HepG2 (cell line): ENCODE measurements at regions not wholly inside any gene's neighbourhood (a gene's known extent, or its start where the extent isn't known, plus 50 kb on each side); places are given as distances from the start of the nearest gene placed in this dataset.
A peak's percentile ranks its signal among the peaks of the same experiment; 100 is the strongest.

ENCODE experiments used
- ATF5 ChIP-seq: sonication (generic); formaldehyde crosslinking; IDR thresholded peaks from 2 replicates; pipeline ENCODE4 v1.4.0; 2020; ENCODE audit warnings: mild to moderate bottlenecking, low read depth, missing genetic modification reagents
- ESRRA ChIP-seq: sonication (generic); formaldehyde crosslinking; IDR thresholded peaks from 2 replicates; pipeline ENCODE4 v1.5.1; 2020; ENCODE audit warnings: mild to moderate bottlenecking, low read depth, missing genetic modification reagents
- GABPB1 ChIP-seq: IDR thresholded peaks from 2 replicates; pipeline ENCODE4 v1.6.1; 2016; ENCODE audit warnings: mild to moderate bottlenecking, missing genetic modification reagents, moderate library complexity, missing compliant biosample characterization
- JDP2 ChIP-seq: sonication (generic); formaldehyde crosslinking; IDR thresholded peaks from 2 replicates; pipeline ENCODE4 v1.8.1; 2022; ENCODE audit warnings: missing genetic modification reagents, borderline replicate concordance
- MEIS2 ChIP-seq: sonication (generic); formaldehyde crosslinking; IDR thresholded peaks from 2 replicates; pipeline ENCODE4 v1.9.0; 2021; ENCODE audit warnings: mild to moderate bottlenecking, missing genetic modification reagents
- MNT ChIP-seq: fragments of 450-650 bp; IDR thresholded peaks from 2 replicates; pipeline ENCODE4 v1.6.1; 2016
- MXD4 ChIP-seq: IDR thresholded peaks from 2 replicates; pipeline ENCODE4 v1.6.1; 2016; ENCODE audit warnings: mild to moderate bottlenecking, missing biosample characterization, missing genetic modification reagents
- RBAK ChIP-seq: sonication (generic); formaldehyde crosslinking; IDR thresholded peaks from 2 replicates; pipeline ENCODE4 v1.5.1; 2020; ENCODE audit warnings: mild to moderate bottlenecking, missing genetic modification reagents
- SKIL ChIP-seq: sonication (generic); formaldehyde crosslinking; IDR thresholded peaks from 2 replicates; pipeline ENCODE4 v1.8.0; 2022; ENCODE audit warnings: missing genetic modification reagents, mild to moderate bottlenecking, moderate library complexity, borderline replicate concordance
- SP140L ChIP-seq: sonication (generic); formaldehyde crosslinking; IDR thresholded peaks from 2 replicates; pipeline ENCODE4 v1.4.0; 2020; ENCODE audit warnings: missing genetic modification reagents, borderline replicate concordance
- ZBTB46 ChIP-seq: sonication (generic); formaldehyde crosslinking; IDR thresholded peaks from 2 replicates; pipeline ENCODE4 v1.4.0; 2020; ENCODE audit warnings: mild to moderate bottlenecking, missing genetic modification reagents, borderline replicate concordance
- ZBTB49 ChIP-seq: sonication (generic); formaldehyde crosslinking; IDR thresholded peaks from 2 replicates; pipeline ENCODE4 v1.4.0; 2020; ENCODE audit warnings: missing genetic modification reagents, borderline replicate concordance
- ZBTB7A ChIP-seq: sonication (generic); formaldehyde crosslinking; IDR thresholded peaks from 2 replicates; pipeline ENCODE4 v1.8.0; 2022; ENCODE audit warnings: mild to moderate bottlenecking, missing genetic modification reagents
- ZNF382 ChIP-seq: sonication (generic); formaldehyde crosslinking; IDR thresholded peaks from 2 replicates; pipeline ENCODE4 v1.5.0; 2020; ENCODE audit warnings: missing genetic modification reagents, mild to moderate bottlenecking, borderline replicate concordance
- ZNF468 ChIP-seq: sonication (generic); formaldehyde crosslinking; IDR thresholded peaks from 2 replicates; pipeline ENCODE4 v1.8.0; 2022; ENCODE audit warnings: mild to moderate bottlenecking, moderate library complexity, missing genetic modification reagents
- ZNF512B ChIP-seq: sonication (generic); formaldehyde crosslinking; IDR thresholded peaks from 2 replicates; pipeline ENCODE4 v1.5.1; 2020; ENCODE audit warnings: missing genetic modification reagents, mild to moderate bottlenecking, borderline replicate concordance
- ZNF572 ChIP-seq: sonication (generic); formaldehyde crosslinking; IDR thresholded peaks from 2 replicates; pipeline ENCODE4 v1.5.1; 2020; ENCODE audit warnings: mild to moderate bottlenecking, missing genetic modification reagents
- ZNF678 ChIP-seq: sonication (generic); formaldehyde crosslinking; IDR thresholded peaks from 2 replicates; pipeline ENCODE4 v1.4.0; 2020; ENCODE audit warnings: mild to moderate bottlenecking, missing genetic modification reagents
- ZNF775 ChIP-seq: sonication (generic); formaldehyde crosslinking; IDR thresholded peaks from 2 replicates; pipeline ENCODE4 v1.4.0; 2020; ENCODE audit warnings: missing genetic modification reagents, mild to moderate bottlenecking, moderate library complexity, borderline replicate concordance

- TF ChIP-seq MNT, result no peak
- no peak for TF ChIP-seq ZNF678 (CRISPR knock-in tag)
- TF ChIP-seq ZNF775 (CRISPR knock-in tag), result no peak
- TF ChIP-seq SKIL (CRISPR knock-in tag), result no peak; the same call in 1 of the 2 replicates
- TF ChIP-seq SP140L, result no peak
- TF ChIP-seq ZBTB7A (CRISPR knock-in tag), result no peak
- TF ChIP-seq ZNF468, result no peak
- no peak for TF ChIP-seq MXD4 (CRISPR knock-in tag)
- TF ChIP-seq ZBTB46 (CRISPR knock-in tag), result no peak
- no peak; the same call in 1 of the 2 replicates for TF ChIP-seq GABPB1 (CRISPR knock-in tag)
- no peak for TF ChIP-seq ZNF382 (CRISPR knock-in tag)
- peak; percentile 89 for TF ChIP-seq MEIS2 (CRISPR knock-in tag)
- no peak; the same call in 1 of the 2 replicates for TF ChIP-seq ATF5 (CRISPR knock-in tag)
- no peak for TF ChIP-seq JDP2 (CRISPR knock-in tag)
- no peak for TF ChIP-seq ZNF512B
- TF ChIP-seq ZNF572 (CRISPR knock-in tag), result no peak
- TF ChIP-seq RBAK, result no peak
- TF ChIP-seq ESRRA (CRISPR knock-in tag), result no peak
- TF ChIP-seq ZBTB49, result no peak
These were observed 60.0 kb upstream of the WDFY2 start (continued) for GRCh38 chr13:51524312-51524711.
